RWPE2 (cell line): ENCODE measurements at regions not wholly inside any gene's neighbourhood (a gene's known extent, or its start where the extent isn't known, plus 50 kb on each side); places are given as distances from the start of the nearest gene placed in this dataset.

Source experiments
- ATAC-seq: fragments of 200-7000 bp; cut with Tn5 transposase; 3 replicates; pipeline ENCODE4 v1.9.1; 2021; ENCODE audit warnings: low read depth
- DNase-seq: peaks from one replicate; pipeline ENCODE4 v3.0.0-alpha.2; 2020; ENCODE audit warnings: low spot score
- H3K27ac ChIP-seq: fragments of 450-650 bp; 2 replicates; pipeline ENCODE4 v1.5.1; 2017; ENCODE audit warnings: mild to moderate bottlenecking; ENCODE audit not compliant: poor library complexity, severe bottlenecking
- H3K27me3 ChIP-seq: fragments of 250-450 bp; sonication (Bioruptor Pico); 2 replicates; pipeline ENCODE4 v1.5.1; 2021; ENCODE audit warnings: mild to moderate bottlenecking, moderate library complexity; ENCODE audit not compliant: insufficient read depth, poor library complexity, severe bottlenecking
- H3K36me3 ChIP-seq: fragments of 250-450 bp; sonication (Bioruptor Pico); 2 replicates; pipeline ENCODE4 v1.5.1; 2020; ENCODE audit warnings: low read depth, mild to moderate bottlenecking, moderate library complexity
- H3K4me1 ChIP-seq: fragments of 250-450 bp; sonication (Bioruptor Pico); 2 replicates; pipeline ENCODE4 v1.5.1; 2021; ENCODE audit warnings: mild to moderate bottlenecking, moderate library complexity; ENCODE audit not compliant: insufficient read depth, poor library complexity, severe bottlenecking
- H3K4me3 ChIP-seq: fragments of 250-450 bp; sonication (Bioruptor Pico); 2 replicates; pipeline ENCODE4 v1.5.1; 2021; ENCODE audit warnings: mild to moderate bottlenecking, moderate library complexity; ENCODE audit not compliant: severe bottlenecking
- H3K9me3 ChIP-seq: fragments of 250-450 bp; sonication (Bioruptor Pico); 2 replicates; pipeline ENCODE4 v1.5.1; 2021; ENCODE audit warnings: mild to moderate bottlenecking, moderate library complexity; ENCODE audit not compliant: severe bottlenecking
- TF ChIP-seq, protein P1 (sequence below): fragments of 450-650 bp; IDR thresholded peaks from one replicate; pipeline ENCODE4 v1.5.1; 2017; ENCODE audit warnings: mild to moderate bottlenecking, moderate library complexity; ENCODE audit not compliant: poor library complexity, severe bottlenecking

GRCh38 chr4:136219592-136220125 is 1312.6 kb downstream of the PCDH18 start:
- H3K36me3 ChIP-seq = no peaks in the 10 kb centered on the region
- no peak overlapping the region for H3K4me3 ChIP-seq
- H3K4me1 ChIP-seq = no peaks in the 10 kb centered on the region
- H3K27ac ChIP-seq = no peak overlapping the region
- DNase-seq = no peak
- no peak for ATAC-seq
- H3K27me3 ChIP-seq = no peaks in the 10 kb centered on the region
- TF ChIP-seq, protein P1, sequence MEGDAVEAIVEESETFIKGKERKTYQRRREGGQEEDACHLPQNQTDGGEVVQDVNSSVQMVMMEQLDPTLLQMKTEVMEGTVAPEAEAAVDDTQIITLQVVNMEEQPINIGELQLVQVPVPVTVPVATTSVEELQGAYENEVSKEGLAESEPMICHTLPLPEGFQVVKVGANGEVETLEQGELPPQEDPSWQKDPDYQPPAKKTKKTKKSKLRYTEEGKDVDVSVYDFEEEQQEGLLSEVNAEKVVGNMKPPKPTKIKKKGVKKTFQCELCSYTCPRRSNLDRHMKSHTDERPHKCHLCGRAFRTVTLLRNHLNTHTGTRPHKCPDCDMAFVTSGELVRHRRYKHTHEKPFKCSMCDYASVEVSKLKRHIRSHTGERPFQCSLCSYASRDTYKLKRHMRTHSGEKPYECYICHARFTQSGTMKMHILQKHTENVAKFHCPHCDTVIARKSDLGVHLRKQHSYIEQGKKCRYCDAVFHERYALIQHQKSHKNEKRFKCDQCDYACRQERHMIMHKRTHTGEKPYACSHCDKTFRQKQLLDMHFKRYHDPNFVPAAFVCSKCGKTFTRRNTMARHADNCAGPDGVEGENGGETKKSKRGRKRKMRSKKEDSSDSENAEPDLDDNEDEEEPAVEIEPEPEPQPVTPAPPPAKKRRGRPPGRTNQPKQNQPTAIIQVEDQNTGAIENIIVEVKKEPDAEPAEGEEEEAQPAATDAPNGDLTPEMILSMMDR = no peak
- no peaks in the 10 kb centered on the region for H3K9me3 ChIP-seq

DNA sequence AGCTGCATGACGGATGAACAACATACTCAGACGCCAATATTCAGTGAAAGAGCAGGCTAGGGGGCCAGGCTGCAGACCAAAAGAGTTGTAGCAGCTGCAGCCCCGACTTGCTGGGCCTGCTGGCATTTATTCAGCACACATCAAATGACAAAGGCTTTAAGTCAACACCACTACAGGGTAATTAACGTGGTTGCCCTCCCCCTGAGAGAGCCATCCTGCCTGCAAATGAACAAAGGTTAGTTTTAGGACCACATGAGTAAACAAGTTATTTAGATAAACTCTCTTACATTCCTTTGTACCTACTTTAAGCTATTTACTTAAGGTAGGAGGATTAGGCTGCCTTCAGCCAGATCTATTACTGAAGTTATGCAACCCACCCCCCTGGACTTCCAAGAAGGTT is 1329.1 kb downstream of the PCDH18 start:
- TF ChIP-seq, protein P1 = no peak
- H3K27me3 ChIP-seq = no peaks in the 10 kb centered on the region
- no peak for DNase-seq
- no peak for ATAC-seq
- H3K36me3 ChIP-seq = no peaks in the 10 kb centered on the region
- H3K27ac ChIP-seq = no peak overlapping the region
- H3K9me3 ChIP-seq = no peaks in the 10 kb centered on the region
- no peak overlapping the region for H3K4me3 ChIP-seq
- no peaks in the 10 kb centered on the region for H3K4me1 ChIP-seq

GRCh38 chr4:136198358-136198757 is 1333.9 kb downstream of the PCDH18 start:
- H3K36me3 ChIP-seq = no peaks in the 10 kb centered on the region
- TF ChIP-seq, protein P1 = no peak
- H3K9me3 ChIP-seq = peaks cover 2% of the 10 kb centered on the region
- H3K4me1 ChIP-seq = no peaks in the 10 kb centered on the region
- no peak overlapping the region for H3K4me3 ChIP-seq
- ATAC-seq (no peak), DNase-seq (no peak)
- H3K27me3 ChIP-seq = no peaks in the 10 kb centered on the region
- no peak overlapping the region for H3K27ac ChIP-seq

GRCh38 chr4:136194962-136195361 is 1337.3 kb downstream of the PCDH18 start:
- H3K4me1 ChIP-seq = no peaks in the 10 kb centered on the region
- peaks cover 2% of the 10 kb centered on the region for H3K9me3 ChIP-seq
- no peaks in the 10 kb centered on the region for H3K36me3 ChIP-seq
- H3K4me3 ChIP-seq = no peak overlapping the region
- DNase-seq (no peak), ATAC-seq (no peak)
- H3K27ac ChIP-seq = no peak overlapping the region
- H3K27me3 ChIP-seq = no peaks in the 10 kb centered on the region
- TF ChIP-seq, protein P1 = no peak

GRCh38 chr4:136186650-136187049 is 1345.6 kb downstream of the PCDH18 start:
- Histone ChIP-seq H3K36me3 (no peaks in the 10 kb centered on the region), H3K4me3 (no peak overlapping the region), H3K4me1 (no peaks in the 10 kb centered on the region), H3K9me3 (no peaks in the 10 kb centered on the region), H3K27me3 (no peaks in the 10 kb centered on the region), H3K27ac (no peak overlapping the region)
- DNase-seq (no peak), ATAC-seq (no peak)
- TF ChIP-seq, protein P1 = no peak
